CD4-positive, alpha-beta T cell treated with Interleukin-15 for 4 hours (primary cell): ENCODE measurements at regions not wholly inside any gene's neighbourhood (a gene's known extent, or its start where the extent isn't known, plus 50 kb on each side); places are given as distances from the start of the nearest gene placed in this dataset.
"Not testable (repeated sequence)": the region's sequence is repeated elsewhere in the genome, so short reads cannot be mapped to it uniquely, and the experiment has no call there.

Experiments
- DNase-seq: peaks from one replicate; pipeline ENCODE4 v3.0.0-alpha.2; 2020; ENCODE audit warnings: low spot score

GRCh38 chr1:43042773-43043457, 84.2 kb upstream of the SLC2A1 start:
- DNase-seq: no peak

- no peak for DNase-seq
Observed at GRCh38 chr1:43042127-43042526, 83.5 kb upstream of the SLC2A1 start.

GRCh38 chr1:43041591-43041990, 82.9 kb upstream of the SLC2A1 start:
- no peak for DNase-seq

- DNase-seq: no peak
Observed at GRCh38 chr1:43039228-43040055, 80.8 kb upstream of the SLC2A1 start.

DNA sequence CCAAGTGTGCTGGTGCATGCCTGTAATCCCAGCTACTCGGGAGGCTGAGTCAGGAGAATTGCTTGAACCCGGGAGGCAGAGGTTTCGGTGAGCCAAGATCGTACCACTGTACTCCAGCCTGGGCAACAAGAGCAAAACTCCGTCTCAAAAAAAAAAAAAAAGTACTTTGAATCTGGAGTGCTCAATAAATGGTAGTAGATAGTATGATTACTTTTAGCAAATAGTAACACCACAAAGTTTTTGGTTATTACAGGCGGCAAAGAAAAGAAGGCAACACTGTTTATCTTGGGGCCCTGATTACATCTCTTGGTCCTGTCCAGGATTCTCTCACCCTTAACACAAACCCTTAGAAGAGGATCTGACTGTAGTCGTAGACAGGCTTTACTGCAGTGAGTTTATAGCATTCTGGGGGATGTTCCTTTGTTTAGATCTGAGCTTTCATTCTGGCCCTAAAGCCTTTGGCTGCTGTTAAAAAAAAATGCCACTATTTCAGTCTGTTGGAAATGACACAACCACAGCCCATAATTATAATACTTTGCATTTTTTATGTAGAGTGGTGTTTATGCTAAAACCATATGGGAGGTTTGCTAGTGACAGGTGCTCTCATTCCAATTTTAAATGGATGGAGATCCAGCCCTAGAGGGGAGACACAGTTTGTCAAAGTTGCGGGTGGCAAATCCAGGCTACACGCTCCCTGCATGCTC, 79.7 kb upstream of the SLC2A1 start:
- no peak for DNase-seq

DNA sequence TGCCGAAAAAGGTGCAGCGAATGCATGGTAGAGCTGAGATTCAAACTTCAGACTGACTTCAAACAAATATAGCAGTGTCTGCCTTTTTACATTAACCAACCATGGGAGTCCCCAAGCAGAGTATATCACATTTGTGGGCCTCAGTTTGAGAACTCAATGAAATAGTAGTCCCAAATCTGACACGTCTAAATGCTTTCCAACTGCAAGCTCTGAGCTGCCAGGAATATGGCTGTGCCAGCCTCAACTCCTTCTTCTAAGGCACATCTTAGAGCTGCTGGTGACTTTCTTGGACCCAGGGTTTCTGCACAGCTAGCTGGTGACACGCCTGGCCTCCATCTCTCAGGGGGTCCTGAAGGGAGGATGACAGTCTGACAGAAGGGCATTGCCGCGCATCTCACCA, 78.8 kb upstream of the SLC2A1 start:
- no peak for DNase-seq

- no peak for DNase-seq
Observed at GRCh38 chr1:43036932-43037331, 78.3 kb upstream of the SLC2A1 start.

- DNase-seq: no peak
Observed at GRCh38 chr1:43035821-43036741, 77.4 kb upstream of the SLC2A1 start.

DNA sequence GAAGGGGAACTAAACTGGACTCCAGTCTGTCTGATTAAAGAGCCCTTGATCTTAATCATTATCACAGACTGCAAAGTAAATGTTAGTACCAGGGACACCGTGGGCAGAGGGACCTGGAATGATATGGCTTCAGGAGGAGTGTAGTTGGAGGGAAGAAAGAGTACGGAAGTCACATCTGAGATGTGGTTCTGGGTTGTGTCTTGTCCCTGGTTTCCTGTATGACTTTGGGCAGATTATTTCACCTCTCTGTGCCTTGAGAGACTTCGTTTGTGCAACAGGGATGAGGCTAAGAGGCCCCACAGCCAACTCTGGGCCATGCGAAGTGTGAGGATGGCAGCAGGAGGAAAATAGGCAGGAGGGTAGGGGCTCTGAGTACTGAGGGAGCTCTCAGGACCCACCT, 76.1 kb upstream of the SLC2A1 start:
- DNase-seq: no peak

DNA sequence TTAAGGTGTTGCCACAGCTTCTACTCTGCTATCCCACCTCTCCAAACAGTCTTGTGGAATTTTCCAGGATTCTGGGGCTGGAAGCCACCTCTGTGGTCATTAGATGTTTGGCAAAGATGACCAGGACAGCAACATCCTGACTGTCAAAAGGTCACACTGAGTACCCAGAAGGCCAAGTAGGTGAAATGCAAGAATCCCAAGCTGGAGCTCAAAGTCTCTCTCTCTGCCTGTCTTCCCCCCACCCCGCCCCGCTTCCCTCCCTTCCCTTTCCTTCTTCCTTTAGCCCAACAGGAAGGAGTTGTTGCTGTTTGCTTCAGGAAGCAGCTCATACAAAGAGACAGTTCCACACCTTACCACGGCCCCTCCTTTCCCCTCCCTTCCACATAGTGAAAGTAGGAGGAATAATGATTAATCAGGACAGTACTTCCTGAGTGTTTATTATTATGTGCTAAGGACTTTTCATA, 75.6 kb upstream of the SLC2A1 start:
- DNase-seq: no peak

DNA sequence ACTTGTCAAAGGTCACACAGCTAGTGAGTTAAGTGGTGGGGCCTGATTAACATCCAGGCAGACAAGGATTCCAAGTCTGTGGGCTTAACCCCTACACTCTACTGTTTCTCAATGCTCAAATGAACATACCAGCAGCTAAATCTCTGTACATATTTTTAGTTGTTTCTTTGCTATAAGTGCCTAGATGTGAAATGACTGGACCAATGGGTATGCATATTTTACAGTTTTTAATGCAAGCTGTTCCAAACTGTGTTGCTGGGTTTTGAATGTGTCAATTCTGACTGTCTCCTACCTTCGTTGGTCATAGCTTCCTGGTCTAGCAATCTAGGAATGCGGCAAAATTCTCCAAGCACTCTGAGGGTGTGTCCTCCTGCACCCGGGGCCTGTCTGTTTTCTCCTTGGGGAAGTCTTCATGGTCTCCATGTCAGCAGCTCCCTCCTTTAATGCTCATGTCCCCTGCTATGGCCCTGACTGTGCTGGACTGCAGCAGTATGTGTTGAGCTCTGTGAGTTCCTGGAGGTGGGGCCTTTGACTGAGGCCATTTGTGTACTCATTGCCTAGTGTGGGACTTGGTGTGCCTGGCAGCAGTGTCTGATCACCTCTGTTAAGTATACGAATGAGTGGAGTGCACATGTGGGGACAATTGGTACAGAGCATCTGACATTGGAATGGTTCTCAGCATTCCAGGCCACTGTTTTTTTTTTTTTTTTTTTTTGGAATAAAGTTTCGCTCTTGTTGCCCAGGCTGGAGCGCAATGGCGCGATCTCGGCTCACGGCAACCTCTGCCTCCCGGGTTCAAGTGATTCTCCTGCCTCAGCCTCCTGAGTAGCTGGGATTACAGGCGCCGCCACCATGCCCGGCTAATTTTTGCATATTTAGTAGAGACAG, 72.9 kb upstream of the SLC2A1 start:
- no peak for DNase-seq

DNA sequence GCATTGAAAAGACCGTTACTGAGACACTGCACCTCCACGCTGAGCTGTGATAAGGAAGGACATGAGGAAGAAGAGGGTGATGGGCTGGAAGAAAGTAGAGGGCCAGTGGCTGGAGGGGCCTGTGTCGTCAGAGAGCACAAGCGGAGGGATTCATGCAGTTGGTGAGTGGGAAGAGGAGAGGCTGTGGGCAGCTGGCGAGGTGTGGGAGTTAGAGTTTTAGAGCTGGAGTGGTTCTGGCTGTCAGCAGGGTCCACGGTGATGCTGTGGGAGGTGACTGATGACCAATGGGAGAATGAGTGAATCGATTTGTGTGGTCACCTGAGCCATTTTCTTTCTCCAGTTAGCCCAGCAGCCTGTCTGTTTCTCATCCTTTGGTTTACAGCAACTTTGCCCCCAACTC, 66.2 kb upstream of the SLC2A1 start:
- no peak for DNase-seq

- no peak for DNase-seq
Observed at GRCh38 chr1:43021547-43022474, 63.1 kb upstream of the SLC2A1 start.

DNA sequence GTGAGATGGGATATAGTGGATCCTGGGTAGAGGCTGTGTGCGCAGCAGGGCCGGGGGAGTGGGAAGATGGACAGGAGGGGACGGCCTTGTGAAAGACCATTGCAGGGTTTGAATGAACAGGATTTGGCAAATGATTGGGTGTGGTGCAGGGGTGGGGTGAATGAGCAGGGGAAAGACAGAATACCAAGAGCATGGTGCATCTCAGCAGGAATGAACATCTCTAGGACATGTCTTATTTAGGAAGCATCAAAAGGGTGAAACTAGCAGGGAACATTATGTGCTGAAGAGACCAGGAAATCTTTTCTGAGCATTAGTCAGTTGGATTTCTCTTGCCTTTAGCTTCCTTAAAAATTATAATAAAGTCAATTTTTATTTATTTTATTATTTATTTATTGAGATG, 60.6 kb upstream of the SLC2A1 start:
- no peak for DNase-seq

DNA sequence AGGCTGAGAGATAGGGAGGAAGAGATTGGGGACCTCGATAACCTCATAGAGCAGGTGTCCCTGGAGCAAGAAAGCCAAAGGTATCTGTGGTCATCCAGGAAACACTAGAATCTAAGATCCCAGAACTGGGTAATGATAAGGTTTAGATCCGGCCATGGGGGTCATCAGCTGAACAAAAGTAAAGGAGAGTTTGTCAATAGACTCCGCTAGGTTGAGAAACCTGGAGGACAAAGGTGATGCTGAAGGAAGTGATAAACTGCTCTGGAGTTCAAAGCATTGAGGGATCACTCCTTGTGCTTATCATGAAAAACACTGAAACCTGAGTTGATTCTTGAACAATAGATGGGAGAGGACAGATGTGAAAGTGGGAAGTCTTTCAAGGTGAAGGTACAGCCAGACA, 59.5 kb upstream of the SLC2A1 start:
- no peak for DNase-seq

DNA sequence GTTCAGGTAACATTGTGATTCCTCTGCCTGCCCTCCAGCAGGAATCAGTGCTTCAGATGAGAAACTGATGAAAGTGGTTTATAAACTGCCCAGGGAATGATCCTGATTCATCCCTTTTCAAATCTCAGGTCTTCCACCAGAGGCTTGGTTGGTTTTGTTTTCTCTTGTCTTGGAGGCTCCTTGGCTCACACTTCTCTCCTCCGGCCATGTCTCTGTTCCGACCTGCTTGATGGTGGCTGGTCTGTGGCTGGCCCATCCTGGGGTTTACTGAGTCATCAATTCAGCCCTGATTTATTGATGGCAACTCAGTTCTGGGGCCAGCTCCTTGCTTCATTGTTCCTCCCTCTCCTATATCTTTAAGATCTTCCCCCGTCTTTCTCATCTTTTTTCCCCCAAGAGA, 56.6 kb upstream of the SLC2A1 start:
- DNase-seq: no peak

GRCh38 chr1:43014579-43014978, 55.9 kb upstream of the SLC2A1 start:
- DNase-seq: not testable (repeated sequence)

DNA sequence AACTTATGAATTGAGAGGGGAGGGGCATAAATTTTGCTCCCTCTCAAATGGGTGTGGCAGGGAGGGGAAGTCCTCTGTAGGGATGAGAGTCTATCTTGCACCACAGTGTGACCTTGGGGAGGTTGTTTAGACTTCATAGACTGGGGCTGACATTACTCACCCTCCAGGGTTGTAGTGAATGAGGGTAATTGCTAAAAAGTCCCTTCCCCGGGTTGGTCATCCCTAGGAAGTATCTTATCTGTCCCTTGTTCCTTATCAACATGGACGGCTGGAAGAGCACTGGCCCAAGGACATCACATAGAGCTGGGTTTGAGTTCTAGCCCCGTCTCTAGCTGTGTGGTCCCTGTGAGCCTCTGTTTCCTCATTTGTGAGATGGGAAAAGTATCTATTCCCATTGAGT, 52.4 kb upstream of the SLC2A1 start:
- no peak for DNase-seq

DNA sequence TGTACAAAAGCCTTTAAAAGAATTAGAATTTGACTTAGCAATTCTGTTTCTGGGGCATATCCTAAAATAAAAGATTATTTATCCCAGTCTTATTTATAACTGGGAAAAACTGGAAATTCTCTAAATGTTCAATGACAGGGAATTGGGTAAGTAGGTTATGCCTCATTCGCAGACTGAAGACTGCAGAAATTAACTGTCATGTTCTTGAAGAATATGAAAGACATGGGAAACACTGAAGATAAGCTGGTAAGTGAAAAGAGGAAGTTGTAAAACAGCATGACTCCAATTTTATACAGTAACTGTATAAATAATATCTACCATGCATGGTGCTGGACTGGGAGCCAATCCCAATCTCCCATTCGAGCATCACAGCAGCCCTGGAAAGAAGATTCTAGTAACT, 50.6 kb upstream of the SLC2A1 start:
- DNase-seq: no peak
